ENCODE measurements at regions not wholly inside any gene's neighbourhood (a gene's known extent, or its start where the extent isn't known, plus 50 kb on each side); places are given as distances from the start of the nearest gene placed in this dataset.

DNA sequence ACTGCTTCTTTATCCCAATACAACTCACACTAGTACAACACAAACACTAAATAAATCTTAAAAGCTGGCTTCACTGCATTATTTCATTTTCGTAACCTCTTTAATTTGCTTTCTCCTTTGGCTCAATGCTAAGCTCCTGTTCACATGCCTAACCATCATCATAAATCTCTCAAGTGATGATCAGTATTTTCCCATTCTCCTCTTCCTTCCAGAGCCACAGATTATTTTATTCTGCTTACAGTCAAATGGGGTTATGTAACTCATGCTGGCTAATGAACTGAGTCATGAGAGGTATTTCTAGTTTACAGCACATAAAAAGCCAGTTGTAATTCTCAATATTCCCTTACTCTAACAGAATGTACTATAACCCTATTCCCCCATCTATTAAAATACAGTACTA lies 350.4 kb upstream of the ZC3H15 start:
- no peaks in the 10 kb centered on the region for H3K27me3 ChIP-seq (ENCODE audit: control insufficient read depth in 3 of 3, insufficient read depth in 3 of 3, low read length in 2 of 3)
- 85 to 87% methylated on average over 1 of the region's 1 CpG for WGBS, 2 donors
- no peak overlapping the region for H3K27ac ChIP-seq (ENCODE audit: low read depth in 1 of 2, low read length in 1 of 2)
- no peaks in the 10 kb centered on the region for H3K9me3 ChIP-seq (ENCODE audit: control insufficient read depth in 4 of 4, insufficient read depth in 3 of 4, low read length in 3 of 4)
- ATAC-seq (ENCODE audit: insufficient read depth, low FRiP score) (no peak), DNase-seq (no peak)
- no peak for TF ChIP-seq CTCF (IDR thresholded peaks at IDR 0.05; ENCODE audit: control extremely low read depth, extremely low read depth)
- no peaks in the 10 kb centered on the region for H3K36me3 ChIP-seq (ENCODE audit: control insufficient read depth in 4 of 4, insufficient read depth in 4 of 4, low read length in 4 of 4)
- no peaks in the 10 kb centered on the region for H3K4me1 ChIP-seq (ENCODE audit: control insufficient read depth in 5 of 5, insufficient read depth in 5 of 5, low read length in 5 of 5)
- no peak overlapping the region for H3K4me3 ChIP-seq
- H3K9ac ChIP-seq (ENCODE audit: insufficient read depth in 1 of 2, low read length in 2 of 2), result no peak overlapping the region

- H3K27ac ChIP-seq (ENCODE audit: low read depth in 1 of 2, low read length in 1 of 2), result no peak overlapping the region
- no peaks in the 10 kb centered on the region for H3K4me1 ChIP-seq (ENCODE audit: control insufficient read depth in 5 of 5, insufficient read depth in 5 of 5, low read length in 5 of 5)
- no peak for TF ChIP-seq CTCF (IDR thresholded peaks at IDR 0.05; ENCODE audit: control extremely low read depth, extremely low read depth)
- no peak overlapping the region for H3K9ac ChIP-seq (ENCODE audit: insufficient read depth in 1 of 2, low read length in 2 of 2)
- no peaks in the 10 kb centered on the region for H3K9me3 ChIP-seq (ENCODE audit: control insufficient read depth in 4 of 4, insufficient read depth in 3 of 4, low read length in 3 of 4)
- no peaks in the 10 kb centered on the region for H3K36me3 ChIP-seq (ENCODE audit: control insufficient read depth in 4 of 4, insufficient read depth in 4 of 4, low read length in 4 of 4)
- no peaks in the 10 kb centered on the region for H3K27me3 ChIP-seq (ENCODE audit: control insufficient read depth in 3 of 3, insufficient read depth in 3 of 3, low read length in 2 of 3)
- H3K4me3 ChIP-seq, result no peak overlapping the region
- DNase-seq (no peak), ATAC-seq (ENCODE audit: insufficient read depth, low FRiP score) (no peak)
Measured at GRCh38 chr2:186136860-186137259, 349.2 kb upstream of the ZC3H15 start.

- WGBS, 2 donors, result 88 to 89% methylated on average over 2 of the region's 2 CpGs
- DNase-seq (no peak), ATAC-seq (ENCODE audit: insufficient read depth, low FRiP score) (no peak)
- TF ChIP-seq CTCF (IDR thresholded peaks at IDR 0.05; ENCODE audit: control extremely low read depth, extremely low read depth), result no peak
- Histone ChIP-seq H3K27ac (ENCODE audit: low read depth in 1 of 2, low read length in 1 of 2) (no peak overlapping the region), H3K9me3 (ENCODE audit: control insufficient read depth in 4 of 4, insufficient read depth in 3 of 4, low read length in 3 of 4) (no peaks in the 10 kb centered on the region), H3K4me3 (no peak overlapping the region), H3K27me3 (ENCODE audit: control insufficient read depth in 3 of 3, insufficient read depth in 3 of 3, low read length in 2 of 3) (no peaks in the 10 kb centered on the region), H3K4me1 (ENCODE audit: control insufficient read depth in 5 of 5, insufficient read depth in 5 of 5, low read length in 5 of 5) (no peaks in the 10 kb centered on the region), H3K9ac (ENCODE audit: insufficient read depth in 1 of 2, low read length in 2 of 2) (no peak overlapping the region), H3K36me3 (ENCODE audit: control insufficient read depth in 4 of 4, insufficient read depth in 4 of 4, low read length in 4 of 4) (no peaks in the 10 kb centered on the region)
Measured at GRCh38 chr2:186138845-186139244, 347.2 kb upstream of the ZC3H15 start.

DNA sequence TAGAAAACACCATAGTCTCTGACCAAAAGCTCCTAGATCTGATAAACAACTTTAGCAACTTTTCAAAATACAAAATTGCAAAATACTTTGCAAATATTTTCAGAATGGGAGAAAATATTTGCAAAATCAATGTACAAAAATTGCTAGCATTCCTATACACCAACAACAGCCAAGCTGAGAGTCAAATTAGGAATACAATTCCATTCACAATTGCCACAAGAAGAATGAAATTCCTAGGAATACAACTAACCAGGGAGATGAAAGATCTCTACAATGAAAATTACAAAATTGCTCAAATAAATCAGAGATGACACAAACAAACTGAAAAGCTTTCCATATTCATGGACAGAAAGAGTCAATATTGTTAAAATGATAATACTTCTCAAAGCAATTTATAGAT lies 327.0 kb upstream of the ZC3H15 start:
- H3K4me3 ChIP-seq, result no peak overlapping the region
- no peaks in the 10 kb centered on the region for H3K36me3 ChIP-seq (ENCODE audit: control insufficient read depth in 4 of 4, insufficient read depth in 4 of 4, low read length in 4 of 4)
- H3K9me3 ChIP-seq (ENCODE audit: control insufficient read depth in 4 of 4, insufficient read depth in 3 of 4, low read length in 3 of 4), result peaks cover 0 to 8% (median 2%) of the 10 kb centered on the region in 4 donors
- DNase-seq (no peak), ATAC-seq (ENCODE audit: insufficient read depth, low FRiP score) (no peak)
- TF ChIP-seq CTCF (IDR thresholded peaks at IDR 0.05; ENCODE audit: control extremely low read depth, extremely low read depth), result no peak
- no peak overlapping the region for H3K9ac ChIP-seq (ENCODE audit: insufficient read depth in 1 of 2, low read length in 2 of 2)
- no peak overlapping the region for H3K27ac ChIP-seq (ENCODE audit: low read depth in 1 of 2, low read length in 1 of 2)
- H3K4me1 ChIP-seq (ENCODE audit: control insufficient read depth in 5 of 5, insufficient read depth in 5 of 5, low read length in 5 of 5), result no peaks in the 10 kb centered on the region
- no peaks in the 10 kb centered on the region for H3K27me3 ChIP-seq (ENCODE audit: control insufficient read depth in 3 of 3, insufficient read depth in 3 of 3, low read length in 2 of 3)

Data from lung (tissue), 11 donors.